Testis (tissue), 2 donors: ENCODE measurements at regions not wholly inside any gene's neighbourhood (a gene's known extent, or its start where the extent isn't known, plus 50 kb on each side); places are given as distances from the start of the nearest gene placed in this dataset.

Experiments
- CTCF ChIP-seq, 3 experiments: fragments of 450-650 bp in 2 of 3; fragments of 200-600 bp in 1 of 3; sonication (generic) in 1 of 3; IDR thresholded peaks; one replicate each; pipeline ENCODE4 v1.5.1; 2016 to 2019; ENCODE audit warnings: antibody characterized with exemption in 3 of 3, mild to moderate bottlenecking in 2 of 3, moderate library complexity in 1 of 3
- POLR2A ChIP-seq: fragments of 450-650 bp; IDR thresholded peaks from one replicate; pipeline ENCODE4 v1.6.1; 2017; ENCODE audit warnings: antibody characterized with exemption, mild to moderate bottlenecking, moderate library complexity

GRCh38 chr17:13435230-13435629, 166.5 kb downstream of the HS3ST3A1 start:
- no peak for TF ChIP-seq POLR2A
- TF ChIP-seq CTCF (IDR thresholded peaks at IDR 0.05) = no peak
